ENCODE measurements at regions not wholly inside any gene's neighbourhood (a gene's known extent, or its start where the extent isn't known, plus 50 kb on each side); places are given as distances from the start of the nearest gene placed in this dataset.

DNA sequence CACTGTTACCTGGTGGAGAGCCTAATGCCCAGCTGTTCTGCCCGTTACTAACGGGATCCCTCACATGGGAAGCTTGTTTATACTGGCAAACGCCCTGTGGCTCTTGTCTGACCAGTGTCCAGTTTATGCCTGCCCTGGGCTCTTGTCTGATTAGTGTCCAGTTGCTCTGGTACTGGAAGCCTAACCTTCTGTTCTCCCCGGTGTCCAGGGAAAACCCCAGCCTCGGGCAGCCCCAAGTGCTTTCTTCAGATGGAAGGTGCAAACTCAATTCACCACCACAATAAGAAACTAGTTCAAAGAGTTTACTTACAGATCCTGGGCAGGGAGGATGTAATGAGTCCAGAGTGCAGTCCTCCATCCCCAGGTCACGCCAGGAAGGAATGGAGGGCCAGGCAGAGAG, 148.4 kb downstream of the TBXT start:
- Histone ChIP-seq H3K79me2 (replicated peaks; ENCODE audit: insufficient read depth) (no peaks in the 10 kb centered on the region), H3K4me3 (no peak overlapping the region), H3K9me2 (ENCODE audit: insufficient read depth) (peaks cover 6% of the 10 kb centered on the region; the same call in 1 of the 2 replicates), H3K4me2 (no peak overlapping the region), H4K20me1 (replicated peaks; ENCODE audit: insufficient read depth) (no peaks in the 10 kb centered on the region), H3K36me3 (ENCODE audit: insufficient read depth) (peaks cover 2% of the 10 kb centered on the region; the same call in 1 of the 2 replicates), H3K27ac (ENCODE audit: low read depth) (no peak overlapping the region), H3F3A (replicated peaks; ENCODE audit: low read depth) (no peaks in the 10 kb centered on the region), H3K4me1 (ENCODE audit: insufficient read depth) (no peaks in the 10 kb centered on the region), H3K27me3 (ENCODE audit: insufficient read depth) (no peaks in the 10 kb centered on the region), H2AFZ (no peak overlapping the region)
- Mint-ChIP-seq H3K9me3 (peaks cover 29% of the 10 kb centered on the region), H3K4me3 (no peak overlapping the region), H3K4me1 (peaks cover 5% of the 10 kb centered on the region; the same call in 1 of the 3 replicates), H3K36me3 (ENCODE audit: low read depth) (peaks cover 10% of the 10 kb centered on the region; the same call in 2 of the 3 replicates), H3K27ac (no peak overlapping the region), H3K27me3 (ENCODE audit: insufficient read depth, low read depth, poor library complexity) (no peaks in the 10 kb centered on the region)
- DNase-seq (ENCODE audit: low spot score) (no peak), ATAC-seq (no peak)
- TF ChIP-seq ZNF114 (CRISPR knock-in tag; IDR thresholded peaks at IDR 0.05): no peak
- TF ChIP-seq NANOG (IDR thresholded peaks at IDR 0.05; ENCODE audit: borderline replicate concordance): no peak
- no peak for TF ChIP-seq JUNB (IDR thresholded peaks at IDR 0.05; ENCODE audit: unreplicated experiment)
- TF ChIP-seq POLR2AphosphoS5 (IDR thresholded peaks at IDR 0.05; ENCODE audit: low read depth): no peak
- TF ChIP-seq, protein P1, sequence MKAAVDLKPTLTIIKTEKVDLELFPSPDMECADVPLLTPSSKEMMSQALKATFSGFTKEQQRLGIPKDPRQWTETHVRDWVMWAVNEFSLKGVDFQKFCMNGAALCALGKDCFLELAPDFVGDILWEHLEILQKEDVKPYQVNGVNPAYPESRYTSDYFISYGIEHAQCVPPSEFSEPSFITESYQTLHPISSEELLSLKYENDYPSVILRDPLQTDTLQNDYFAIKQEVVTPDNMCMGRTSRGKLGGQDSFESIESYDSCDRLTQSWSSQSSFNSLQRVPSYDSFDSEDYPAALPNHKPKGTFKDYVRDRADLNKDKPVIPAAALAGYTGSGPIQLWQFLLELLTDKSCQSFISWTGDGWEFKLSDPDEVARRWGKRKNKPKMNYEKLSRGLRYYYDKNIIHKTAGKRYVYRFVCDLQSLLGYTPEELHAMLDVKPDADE (IDR thresholded peaks at IDR 0.05): no peak
- TF ChIP-seq CREB1 (CRISPR knock-in tag; IDR thresholded peaks at IDR 0.05; ENCODE audit: low read depth): no peak
- TF ChIP-seq CTCF (conservative IDR thresholded peaks at IDR 0.05; ENCODE audit: low read depth in 2 of 2): no peak
- TF ChIP-seq EZH2phosphoT487 (IDR thresholded peaks at IDR 0.05; ENCODE audit: unreplicated experiment): no peak
- TF ChIP-seq, protein P2, sequence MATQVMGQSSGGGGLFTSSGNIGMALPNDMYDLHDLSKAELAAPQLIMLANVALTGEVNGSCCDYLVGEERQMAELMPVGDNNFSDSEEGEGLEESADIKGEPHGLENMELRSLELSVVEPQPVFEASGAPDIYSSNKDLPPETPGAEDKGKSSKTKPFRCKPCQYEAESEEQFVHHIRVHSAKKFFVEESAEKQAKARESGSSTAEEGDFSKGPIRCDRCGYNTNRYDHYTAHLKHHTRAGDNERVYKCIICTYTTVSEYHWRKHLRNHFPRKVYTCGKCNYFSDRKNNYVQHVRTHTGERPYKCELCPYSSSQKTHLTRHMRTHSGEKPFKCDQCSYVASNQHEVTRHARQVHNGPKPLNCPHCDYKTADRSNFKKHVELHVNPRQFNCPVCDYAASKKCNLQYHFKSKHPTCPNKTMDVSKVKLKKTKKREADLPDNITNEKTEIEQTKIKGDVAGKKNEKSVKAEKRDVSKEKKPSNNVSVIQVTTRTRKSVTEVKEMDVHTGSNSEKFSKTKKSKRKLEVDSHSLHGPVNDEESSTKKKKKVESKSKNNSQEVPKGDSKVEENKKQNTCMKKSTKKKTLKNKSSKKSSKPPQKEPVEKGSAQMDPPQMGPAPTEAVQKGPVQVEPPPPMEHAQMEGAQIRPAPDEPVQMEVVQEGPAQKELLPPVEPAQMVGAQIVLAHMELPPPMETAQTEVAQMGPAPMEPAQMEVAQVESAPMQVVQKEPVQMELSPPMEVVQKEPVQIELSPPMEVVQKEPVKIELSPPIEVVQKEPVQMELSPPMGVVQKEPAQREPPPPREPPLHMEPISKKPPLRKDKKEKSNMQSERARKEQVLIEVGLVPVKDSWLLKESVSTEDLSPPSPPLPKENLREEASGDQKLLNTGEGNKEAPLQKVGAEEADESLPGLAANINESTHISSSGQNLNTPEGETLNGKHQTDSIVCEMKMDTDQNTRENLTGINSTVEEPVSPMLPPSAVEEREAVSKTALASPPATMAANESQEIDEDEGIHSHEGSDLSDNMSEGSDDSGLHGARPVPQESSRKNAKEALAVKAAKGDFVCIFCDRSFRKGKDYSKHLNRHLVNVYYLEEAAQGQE (IDR thresholded peaks at IDR 0.05; ENCODE audit: unreplicated experiment): no peak
- no peak for TF ChIP-seq STAT1 (IDR thresholded peaks at IDR 0.05; ENCODE audit: unreplicated experiment)
- no peak for TF ChIP-seq ZNF462 (CRISPR knock-in tag; IDR thresholded peaks at IDR 0.05)
- TF ChIP-seq ZNF331 (CRISPR knock-in tag; IDR thresholded peaks at IDR 0.05; ENCODE audit: low read depth): no peak

All from GM23338 (cell line).